Brain microvascular endothelial cell (primary cell): ENCODE measurements at regions not wholly inside any gene's neighbourhood (a gene's known extent, or its start where the extent isn't known, plus 50 kb on each side); places are given as distances from the start of the nearest gene placed in this dataset.

ENCODE experiments used
- DNase-seq: peaks from one replicate; pipeline ENCODE4 v3.0.0-alpha.2; 2020
- H3K27ac ChIP-seq: fragments of 250-450 bp; sonication (Bioruptor Pico); 2 replicates; pipeline ENCODE4 v1.5.1; 2020; ENCODE audit warnings: mild to moderate bottlenecking, moderate library complexity
- H3K27me3 ChIP-seq: fragments of 250-450 bp; sonication (Bioruptor Pico); replicated peaks from 2 replicates; pipeline ENCODE4 v1.5.1; 2020; ENCODE audit warnings: mild to moderate bottlenecking
- H3K36me3 ChIP-seq: fragments of 250-450 bp; sonication (Bioruptor Pico); replicated peaks from 2 replicates; pipeline ENCODE4 v1.5.1; 2020; ENCODE audit warnings: mild to moderate bottlenecking
- H3K4me3 ChIP-seq: 2 replicates; pipeline ENCODE4 v1.5.1; 2011; ENCODE audit warnings: low read depth, mild to moderate bottlenecking, control low read depth, low read length, moderate library complexity
- CTCF ChIP-seq: IDR thresholded peaks from 2 replicates; pipeline ENCODE4 v1.5.1; 2011; ENCODE audit warnings: low read depth, mild to moderate bottlenecking, moderate library complexity, low read length, control low read depth, inconsistent platforms; ENCODE audit errors: missing control alignments
- in situ Hi-C: cut with HindIII; loops from 2 replicates; pipeline ENCODE4 v1.10.0; 2017; ENCODE audit warnings: low sequenced_read_pairs, low pct_ligation_motif_present

GRCh38 chr10:31693491-31693890 lies 235.1 kb downstream of the ARHGAP12 start:
- H3K27me3 ChIP-seq, result no peaks in the 10 kb centered on the region
- DNase-seq, result no peak
- no peak overlapping the region for H3K4me3 ChIP-seq
- no peak overlapping the region for H3K27ac ChIP-seq
- in situ Hi-C loops, result no loop called here
- no peak for TF ChIP-seq CTCF
- no peaks in the 10 kb centered on the region for H3K36me3 ChIP-seq

GRCh38 chr10:31689233-31689632 lies 239.4 kb downstream of the ARHGAP12 start:
- no peak overlapping the region for H3K27ac ChIP-seq
- no peaks in the 10 kb centered on the region for H3K36me3 ChIP-seq
- no peak for TF ChIP-seq CTCF
- no peak for DNase-seq
- no peaks in the 10 kb centered on the region for H3K27me3 ChIP-seq
- in situ Hi-C loops, result no loop called here
- no peak overlapping the region for H3K4me3 ChIP-seq

GRCh38 chr10:31687663-31688482 lies 240.8 kb downstream of the ARHGAP12 start:
- Histone ChIP-seq H3K4me3 (no peak overlapping the region), H3K36me3 (no peaks in the 10 kb centered on the region), H3K27me3 (no peaks in the 10 kb centered on the region), H3K27ac (no peak overlapping the region)
- in situ Hi-C loops, result no loop called here
- no peak for TF ChIP-seq CTCF
- DNase-seq, result no peak

GRCh38 chr10:31686599-31686998 lies 242.0 kb downstream of the ARHGAP12 start:
- in situ Hi-C loops, result no loop called here
- no peak for TF ChIP-seq CTCF
- H3K27ac ChIP-seq, result no peak overlapping the region

GRCh38 chr10:31683682-31684081 lies 244.9 kb downstream of the ARHGAP12 start:
- H3K27me3 ChIP-seq, result no peaks in the 10 kb centered on the region
- H3K27ac ChIP-seq, result no peak overlapping the region
- H3K36me3 ChIP-seq, result no peaks in the 10 kb centered on the region
- no peak overlapping the region for H3K4me3 ChIP-seq
- no peak for TF ChIP-seq CTCF
- no peak for DNase-seq
- in situ Hi-C loops, result no loop called here

More at GRCh38 chr10:31686599-31686998, 242.0 kb downstream of the ARHGAP12 start:
- no peaks in the 10 kb centered on the region for H3K27me3 ChIP-seq
- no peaks in the 10 kb centered on the region for H3K36me3 ChIP-seq
- no peak for DNase-seq
- H3K4me3 ChIP-seq, result no peak overlapping the region

GRCh38 chr10:31679936-31680335 lies 248.7 kb downstream of the ARHGAP12 start:
- Histone ChIP-seq H3K27me3 (no peaks in the 10 kb centered on the region), H3K36me3 (no peaks in the 10 kb centered on the region), H3K27ac (no peak overlapping the region), H3K4me3 (no peak overlapping the region)
- no peak for TF ChIP-seq CTCF
- in situ Hi-C loops, result no loop called here
- DNase-seq, result no peak
